SK-N-SH (cell line): ENCODE measurements at regions not wholly inside any gene's neighbourhood (a gene's known extent, or its start where the extent isn't known, plus 50 kb on each side); places are given as distances from the start of the nearest gene placed in this dataset.

Experiments used
- FOXJ3 ChIP-seq: sonication (generic); formaldehyde crosslinking; IDR thresholded peaks from 2 replicates; pipeline ENCODE4 v1.5.1; 2020; ENCODE audit warnings: mild to moderate bottlenecking, missing genetic modification reagents
- GATA2 ChIP-seq: sonication (generic); formaldehyde crosslinking; IDR thresholded peaks from 2 replicates; pipeline ENCODE4 v1.5.0; 2020; ENCODE audit warnings: mild to moderate bottlenecking, missing genetic modification reagents
- MEF2A ChIP-seq: IDR thresholded peaks from 2 replicates; pipeline ENCODE4 v1.4.0; 2012; ENCODE audit warnings: low read depth, borderline replicate concordance
- POLR2AphosphoS5 ChIP-seq: IDR thresholded peaks from 2 replicates; pipeline ENCODE4 v1.6.1; 2012; ENCODE audit warnings: low read depth, low read length
- TEAD4 ChIP-seq: IDR thresholded peaks from 2 replicates; pipeline ENCODE4 v1.4.0; 2012; ENCODE audit warnings: mild to moderate bottlenecking, borderline replicate concordance; ENCODE audit not compliant: insufficient read depth
- TF ChIP-seq, protein P1 (sequence below): fragments of 200-600 bp; sonication (generic); IDR thresholded peaks from 2 replicates; pipeline ENCODE4 v1.6.1; 2017; ENCODE audit warnings: antibody characterized with exemption, mild to moderate bottlenecking, moderate library complexity

DNA sequence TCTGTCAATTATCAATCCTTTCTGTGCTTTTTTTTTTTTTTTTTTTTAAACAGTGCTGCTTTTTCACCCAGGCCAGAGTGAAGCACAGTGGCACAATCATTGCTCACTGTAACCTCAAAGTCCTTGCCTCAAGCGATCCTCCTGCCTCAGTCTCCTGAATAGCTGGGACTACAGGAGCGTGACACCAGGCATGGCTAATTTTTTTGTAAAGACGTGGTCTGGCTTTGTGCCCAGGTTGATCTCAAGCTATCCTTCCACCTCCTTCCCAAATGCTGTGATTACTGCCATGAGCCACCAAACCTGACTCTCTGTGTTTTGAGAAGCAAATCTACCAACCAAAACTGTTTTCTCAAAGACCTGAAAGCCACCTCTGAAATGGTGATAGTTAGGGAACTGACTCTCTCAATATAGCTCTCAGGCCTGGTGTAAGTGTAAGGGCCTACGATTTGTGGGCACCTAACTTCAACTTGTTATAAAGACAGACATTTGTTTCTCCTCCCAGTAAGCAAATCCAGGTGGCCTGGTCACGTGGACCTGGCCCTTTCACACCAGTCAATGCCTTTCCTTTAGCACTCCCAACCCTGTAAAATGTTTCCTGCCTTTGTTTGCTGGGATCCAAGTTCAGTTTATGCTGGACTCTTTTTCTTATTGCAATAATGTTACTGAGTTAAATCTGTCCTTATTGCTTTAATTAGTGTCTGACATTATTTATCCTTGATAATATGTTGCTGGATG is 2015.9 kb downstream of the PCDH7 start:
- TF ChIP-seq, protein P1, sequence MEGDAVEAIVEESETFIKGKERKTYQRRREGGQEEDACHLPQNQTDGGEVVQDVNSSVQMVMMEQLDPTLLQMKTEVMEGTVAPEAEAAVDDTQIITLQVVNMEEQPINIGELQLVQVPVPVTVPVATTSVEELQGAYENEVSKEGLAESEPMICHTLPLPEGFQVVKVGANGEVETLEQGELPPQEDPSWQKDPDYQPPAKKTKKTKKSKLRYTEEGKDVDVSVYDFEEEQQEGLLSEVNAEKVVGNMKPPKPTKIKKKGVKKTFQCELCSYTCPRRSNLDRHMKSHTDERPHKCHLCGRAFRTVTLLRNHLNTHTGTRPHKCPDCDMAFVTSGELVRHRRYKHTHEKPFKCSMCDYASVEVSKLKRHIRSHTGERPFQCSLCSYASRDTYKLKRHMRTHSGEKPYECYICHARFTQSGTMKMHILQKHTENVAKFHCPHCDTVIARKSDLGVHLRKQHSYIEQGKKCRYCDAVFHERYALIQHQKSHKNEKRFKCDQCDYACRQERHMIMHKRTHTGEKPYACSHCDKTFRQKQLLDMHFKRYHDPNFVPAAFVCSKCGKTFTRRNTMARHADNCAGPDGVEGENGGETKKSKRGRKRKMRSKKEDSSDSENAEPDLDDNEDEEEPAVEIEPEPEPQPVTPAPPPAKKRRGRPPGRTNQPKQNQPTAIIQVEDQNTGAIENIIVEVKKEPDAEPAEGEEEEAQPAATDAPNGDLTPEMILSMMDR, result no peak
- no peak for TF ChIP-seq GATA2 (CRISPR knock-in tag)
- TF ChIP-seq MEF2A, result no peak
- TF ChIP-seq FOXJ3 (CRISPR knock-in tag), result no peak
- TF ChIP-seq TEAD4, result no peak
- TF ChIP-seq POLR2AphosphoS5, result no peak
